Ureter (tissue), 1 donor: ENCODE measurements at regions not wholly inside any gene's neighbourhood (a gene's known extent, or its start where the extent isn't known, plus 50 kb on each side); places are given as distances from the start of the nearest gene placed in this dataset.

Experiments
- DNase-seq: peaks from one replicate; pipeline ENCODE4 v3.0.0-alpha.2; 2020; ENCODE audit warnings: low spot score
- donor health status: DM: yes; HTN: yes; CAD: no.

DNA sequence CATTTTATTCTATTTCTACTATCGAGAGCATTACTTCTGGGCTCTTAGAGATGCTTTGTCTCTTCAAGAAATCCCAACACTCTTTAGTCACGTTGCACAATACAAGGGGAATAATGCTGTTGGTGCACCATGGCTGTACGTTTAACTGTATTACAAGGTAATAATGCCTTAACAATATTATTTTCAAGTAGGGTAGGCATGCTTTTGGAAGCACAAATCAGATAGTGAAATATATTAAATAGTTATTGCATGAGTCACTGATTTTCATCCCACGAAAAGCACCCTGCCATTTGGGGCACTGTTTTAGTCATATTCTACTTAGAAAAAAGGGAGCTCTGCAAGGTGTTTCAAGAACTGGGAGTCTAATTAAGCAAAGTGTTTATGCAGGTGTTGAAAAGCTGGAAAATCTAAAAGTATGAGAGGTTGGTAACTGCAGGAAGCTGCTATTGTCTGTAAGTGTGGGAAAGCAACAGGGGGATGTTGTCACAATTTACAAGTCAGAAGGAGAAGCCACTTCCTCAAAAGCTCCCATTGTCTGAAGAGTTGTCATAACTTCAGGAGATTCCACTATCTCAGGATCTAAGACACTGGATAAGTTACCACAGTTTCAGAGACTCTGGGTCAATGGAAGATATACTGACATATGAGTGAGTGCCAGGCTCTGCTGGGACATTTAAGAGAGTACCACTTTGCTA is 218.2 kb downstream of the JRKL start:
- DNase-seq: no peak

DNA sequence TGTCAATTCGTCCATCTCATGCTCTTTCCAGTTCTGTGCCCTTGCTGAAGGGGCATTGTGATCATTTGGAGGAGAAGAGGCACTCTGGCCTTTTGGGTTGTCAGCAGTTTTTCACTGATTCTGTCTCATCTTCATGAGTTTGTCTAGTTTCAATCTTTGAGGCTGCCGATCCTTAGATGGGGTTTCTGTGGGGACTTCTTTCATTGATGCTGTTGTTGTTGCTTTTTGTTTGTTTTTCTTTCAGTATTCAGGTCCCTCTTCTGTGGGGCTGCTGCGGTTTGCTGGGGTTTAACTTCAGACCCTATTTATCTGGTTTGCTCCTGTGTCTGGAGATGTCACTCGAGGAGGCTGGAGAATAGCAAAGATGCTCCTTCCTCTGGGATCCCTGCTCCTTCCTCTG is 224.3 kb downstream of the JRKL start:
- no peak for DNase-seq

DNA sequence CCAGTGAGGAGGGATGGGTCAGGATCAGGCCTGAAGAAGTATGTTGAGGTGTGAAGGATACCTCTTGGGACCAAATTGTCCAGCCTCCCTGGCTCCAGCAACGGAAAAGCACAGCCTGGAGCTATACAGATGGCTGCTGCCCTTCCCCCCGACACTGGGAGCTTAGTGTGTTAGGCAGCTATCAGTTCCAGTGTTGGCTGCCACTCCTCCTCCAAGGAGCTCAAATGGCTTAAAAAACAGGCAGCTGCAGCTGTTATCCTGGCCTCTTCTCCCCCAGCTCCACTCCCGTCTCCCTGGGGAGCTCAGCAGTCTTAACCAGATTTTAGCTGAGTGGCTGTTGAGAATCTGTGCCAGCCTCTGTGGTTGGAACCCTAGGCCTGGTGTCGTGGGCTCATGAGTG is 225.0 kb downstream of the JRKL start:
- DNase-seq: no peak

DNA sequence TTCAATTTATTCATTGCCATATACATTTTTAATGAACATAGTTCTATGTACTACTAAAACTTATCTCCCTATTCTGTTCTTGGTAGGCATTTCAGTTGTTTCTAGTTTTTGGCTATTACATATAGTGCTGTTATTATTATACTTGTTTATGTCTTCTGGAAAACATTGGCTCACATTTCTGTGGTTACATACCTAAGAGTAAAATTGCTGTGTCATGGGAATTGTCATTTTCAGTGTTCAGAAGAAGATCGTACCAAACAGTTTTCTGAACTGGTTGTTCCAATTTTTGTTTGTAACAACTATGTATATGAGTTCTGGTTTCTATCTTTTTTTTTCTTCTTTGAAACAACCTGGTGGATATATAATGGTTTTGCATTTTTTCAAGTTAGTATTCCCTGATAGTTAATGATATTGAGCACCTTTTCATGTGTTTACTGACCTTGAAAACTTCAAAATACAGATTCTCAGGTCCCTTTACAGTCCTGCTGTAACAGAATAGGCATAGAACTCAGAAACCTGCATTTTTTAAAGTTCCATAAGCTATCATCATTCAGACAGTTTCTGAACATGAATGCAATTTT is 230.7 kb downstream of the JRKL start:
- DNase-seq: no peak

DNA sequence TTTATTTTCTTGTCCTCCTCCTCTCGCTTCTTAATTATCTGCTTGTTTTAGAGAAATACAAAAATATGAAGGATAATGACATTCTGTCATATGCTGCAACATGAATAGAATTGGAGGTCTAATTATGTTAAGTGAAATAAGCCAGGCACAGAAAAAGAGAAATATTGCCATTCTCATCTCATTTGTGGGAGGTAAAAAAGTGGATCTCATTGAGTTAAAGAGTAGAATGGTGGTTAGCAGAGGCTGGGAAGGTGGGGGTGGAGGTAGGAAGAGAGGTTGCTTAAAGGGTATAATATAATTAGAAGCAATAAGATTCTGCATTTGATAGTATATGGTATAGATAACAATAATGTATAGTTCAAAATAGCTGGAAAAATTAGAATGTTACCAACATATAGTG is 231.3 kb downstream of the JRKL start:
- no peak for DNase-seq

DNA sequence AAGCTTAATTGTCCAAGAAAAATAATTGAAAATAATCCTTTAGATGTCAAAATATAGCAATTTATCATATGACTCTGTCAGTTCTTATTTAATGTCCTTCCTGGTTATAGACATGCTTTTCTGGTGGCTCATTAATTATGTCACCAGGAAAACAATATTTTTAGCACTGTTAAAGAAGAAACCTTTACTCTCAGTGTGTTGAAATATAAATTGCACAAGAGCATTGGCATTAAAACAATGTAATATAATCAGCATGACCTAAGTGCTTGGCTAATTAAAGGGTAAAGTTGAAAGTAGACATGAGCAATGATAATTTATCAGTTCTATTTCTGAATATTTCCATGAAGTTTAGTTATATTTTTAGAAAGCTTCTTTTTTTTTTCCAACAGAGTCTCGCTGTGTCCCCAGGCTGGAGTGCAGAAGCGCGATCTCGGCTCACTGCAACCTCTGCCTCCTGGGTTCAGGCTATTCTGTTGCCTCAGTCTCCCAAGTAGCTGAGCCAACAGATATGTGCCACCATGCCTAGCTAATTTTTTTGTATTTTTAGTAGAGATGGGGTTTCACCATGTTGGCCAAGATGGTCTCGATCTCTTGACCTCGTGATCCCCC is 232.3 kb downstream of the JRKL start:
- no peak for DNase-seq

DNA sequence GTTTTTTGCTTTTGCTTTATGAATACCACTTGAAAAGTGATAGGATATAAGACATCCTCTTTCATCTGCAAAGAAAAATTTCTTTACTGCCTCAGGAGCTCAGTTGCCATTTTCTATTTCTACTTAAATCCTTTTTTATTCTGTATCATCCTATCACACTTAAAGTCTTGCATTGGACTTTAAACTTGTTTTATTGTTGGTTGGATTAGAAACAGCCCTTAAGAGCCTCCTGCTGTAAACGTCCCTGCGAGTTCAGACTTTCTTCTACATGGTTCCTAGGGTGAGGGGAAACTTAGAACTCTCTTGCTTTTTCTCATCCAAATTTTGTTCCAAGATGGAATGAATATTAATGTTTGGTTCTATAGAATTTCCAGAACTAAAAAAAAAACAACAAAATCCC is 234.3 kb downstream of the JRKL start:
- no peak for DNase-seq

DNA sequence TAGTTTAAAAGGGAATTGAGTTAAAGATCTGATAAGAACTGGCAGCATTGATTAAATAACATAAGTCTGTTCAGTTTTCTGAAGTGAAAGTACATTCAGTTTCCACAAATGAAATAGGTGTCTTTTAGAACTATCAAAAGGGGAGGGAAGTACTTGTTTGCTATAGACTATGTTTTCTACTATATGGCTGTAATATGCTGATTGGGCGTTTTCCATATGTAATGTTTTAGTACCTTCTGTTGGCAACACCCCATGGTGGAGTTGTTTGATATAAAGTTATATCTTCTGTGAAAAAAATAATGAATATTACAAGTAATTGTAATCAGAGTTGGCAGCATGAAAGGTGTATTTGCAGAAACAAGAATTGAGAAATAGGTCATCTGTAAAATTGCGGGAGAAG is 237.6 kb downstream of the JRKL start:
- no peak for DNase-seq

DNA sequence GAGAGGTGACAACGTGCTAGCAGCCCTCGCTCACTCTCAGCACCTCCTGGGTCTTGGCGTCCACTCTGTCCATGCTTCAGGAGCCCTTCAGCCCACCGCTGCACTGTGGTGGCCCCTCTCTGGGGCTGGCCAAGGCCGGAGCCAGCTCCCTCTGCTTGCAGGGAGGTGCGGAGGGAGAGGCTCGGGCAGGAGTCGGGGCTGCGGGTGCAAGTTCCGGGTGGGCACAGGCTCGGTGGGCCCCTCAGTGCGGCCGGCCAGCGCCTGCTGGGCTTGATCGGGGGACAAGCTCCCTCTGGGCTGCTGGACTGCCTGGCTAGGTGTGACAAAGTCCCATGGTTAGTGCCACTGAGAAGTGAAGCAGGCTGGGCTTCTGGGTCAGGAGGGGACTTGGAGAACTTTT is 245.8 kb downstream of the JRKL start:
- DNase-seq: no peak

DNA sequence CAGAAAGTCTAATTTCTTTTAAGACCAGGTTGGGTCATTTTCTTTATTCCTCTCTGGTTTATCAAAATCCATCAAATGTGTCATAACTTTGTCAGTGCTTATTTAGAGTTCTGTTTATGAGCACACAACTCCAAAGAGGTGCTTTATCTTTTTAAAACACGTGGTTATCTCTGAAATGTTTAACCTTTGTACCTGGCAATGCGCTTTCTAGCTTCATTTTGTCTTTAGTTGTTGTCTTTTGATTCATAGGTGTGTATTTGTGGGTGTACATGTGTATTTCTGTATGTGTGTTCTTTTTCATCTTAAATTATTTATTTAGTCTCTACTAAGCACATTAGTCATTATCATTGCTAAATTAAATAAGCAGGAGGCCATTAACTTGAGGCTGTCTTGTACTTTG is 251.4 kb downstream of the JRKL start:
- DNase-seq: no peak

DNA sequence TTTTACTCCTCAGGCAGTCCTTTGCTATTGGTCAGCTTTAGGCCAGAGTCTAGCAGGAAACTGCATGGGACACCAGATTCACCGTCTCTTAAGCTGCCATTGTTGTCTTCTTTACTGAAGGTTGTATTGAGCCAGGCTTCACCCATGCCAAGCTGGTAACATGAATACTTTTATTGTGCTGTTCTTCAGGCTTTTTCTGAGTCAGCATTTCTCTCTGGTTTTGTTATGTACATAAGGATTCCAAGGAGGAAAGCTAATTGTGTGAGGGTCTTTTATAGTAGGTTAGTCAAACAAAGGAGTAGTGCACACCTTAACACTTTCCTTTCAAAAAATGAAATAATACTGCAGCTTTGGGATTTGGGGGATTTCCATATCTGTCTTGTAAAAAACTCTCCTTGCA is 252.8 kb downstream of the JRKL start:
- no peak for DNase-seq

DNA sequence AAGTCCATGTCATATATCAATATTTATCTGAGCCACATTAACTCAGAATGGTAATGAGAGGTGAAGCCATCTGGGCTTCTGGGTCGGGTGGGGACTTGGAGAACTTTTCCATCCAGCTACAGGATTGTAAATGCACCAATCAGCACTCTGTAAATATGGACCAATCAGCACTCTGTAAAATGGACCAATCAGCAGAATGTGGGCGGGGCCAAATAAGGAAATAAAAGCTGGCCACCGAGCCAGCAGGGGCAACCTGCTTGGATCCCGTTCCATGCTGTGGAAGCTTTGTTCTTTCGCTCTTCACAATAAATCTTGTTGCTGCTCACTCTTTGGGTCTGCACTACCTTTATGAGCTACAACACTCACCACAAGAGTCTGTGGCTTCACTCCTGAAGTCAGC is 253.4 kb downstream of the JRKL start:
- DNase-seq: no peak

DNA sequence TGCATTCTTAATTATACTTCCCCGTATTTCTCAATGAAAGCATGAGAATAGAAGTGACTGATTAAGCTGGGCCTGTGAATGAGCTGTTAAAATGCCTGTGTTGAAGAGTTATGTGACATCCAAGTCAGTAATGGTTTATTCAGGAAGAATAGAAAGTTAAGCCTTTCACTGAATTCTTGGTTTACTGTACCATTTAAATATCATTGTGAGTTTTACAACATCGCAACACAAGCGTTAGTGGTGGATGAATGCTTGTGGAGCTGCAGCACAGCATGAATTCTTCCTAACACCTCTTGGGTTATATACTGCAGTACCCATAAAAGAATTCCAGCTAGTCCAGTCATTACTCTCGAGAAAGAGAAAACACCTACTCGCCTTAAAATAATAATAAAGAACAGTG is 257.8 kb downstream of the JRKL start:
- no peak for DNase-seq

DNA sequence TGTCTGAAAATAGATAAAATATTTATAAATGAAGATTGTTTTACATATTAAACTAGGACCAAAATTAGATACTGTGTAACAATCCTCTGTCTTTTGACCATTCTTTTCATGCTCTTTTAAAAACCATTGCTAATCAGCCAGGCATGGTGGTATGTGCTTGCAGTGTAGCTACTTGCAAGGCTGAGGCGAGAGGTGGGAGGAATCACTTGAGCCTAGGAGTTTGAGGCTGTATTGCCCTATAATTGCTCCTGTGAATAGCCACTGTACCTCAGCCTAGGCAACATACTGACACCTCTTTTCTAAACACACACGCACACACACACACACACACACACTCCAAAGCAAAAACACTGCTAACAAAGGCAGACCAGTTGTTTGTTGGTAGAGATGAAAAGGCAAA is 259.2 kb downstream of the JRKL start:
- DNase-seq: no peak

DNA sequence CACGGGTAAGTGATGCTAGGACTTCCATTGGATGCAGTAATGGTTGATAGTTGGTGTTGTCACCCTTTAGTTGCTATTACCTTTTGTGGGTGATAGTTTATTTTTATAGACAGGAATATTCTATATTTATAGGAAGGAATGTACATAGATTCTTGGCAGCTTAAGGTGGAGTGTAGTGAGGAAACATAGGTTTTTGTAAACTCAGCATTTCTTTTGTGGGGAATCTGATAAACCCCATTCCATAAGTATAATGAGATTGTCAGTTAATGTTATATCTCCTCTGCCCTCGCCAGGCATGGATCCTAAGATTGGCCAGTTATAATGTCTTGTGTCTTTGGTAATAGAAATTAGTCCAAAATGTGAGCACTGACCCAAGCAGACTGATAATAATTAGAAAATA is 262.7 kb downstream of the JRKL start:
- DNase-seq: no peak

DNA sequence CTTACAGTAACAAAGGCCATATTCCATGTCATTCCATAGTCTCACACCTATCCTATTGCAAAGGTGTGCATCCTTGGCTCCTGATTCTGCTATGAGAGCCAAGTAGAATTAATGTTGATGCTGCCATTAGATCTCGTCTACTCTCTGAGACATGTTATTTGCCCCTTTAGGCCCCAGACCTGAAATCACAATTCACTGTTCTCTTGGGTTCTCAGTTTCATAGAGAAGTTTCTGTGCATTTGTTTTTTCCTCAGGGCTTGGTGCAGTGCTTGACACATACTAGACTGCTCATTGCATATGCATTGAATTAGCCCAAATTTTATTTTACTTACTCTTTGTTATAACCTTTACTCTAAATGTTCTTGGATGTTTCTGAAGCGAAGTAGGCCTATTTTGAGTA is 265.7 kb downstream of the JRKL start:
- DNase-seq: no peak

DNA sequence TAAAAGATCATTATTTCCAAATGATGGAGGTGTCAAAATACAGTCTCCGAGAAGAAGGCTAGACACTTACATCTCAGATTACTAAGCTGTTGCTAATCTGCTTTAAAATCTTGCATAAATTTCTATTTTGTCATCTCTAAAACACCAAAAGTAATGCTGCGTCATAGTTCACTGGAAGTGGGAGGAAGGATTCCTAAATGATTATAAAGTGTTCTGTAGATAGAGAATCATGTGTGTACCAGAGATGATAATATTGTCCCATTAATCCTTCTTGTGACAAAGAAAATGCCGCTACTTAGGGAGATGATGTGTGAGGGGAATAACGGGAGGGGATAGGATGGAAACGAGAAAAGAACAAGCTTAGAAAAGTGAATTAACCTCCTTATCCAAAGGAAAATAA is 268.6 kb downstream of the JRKL start:
- DNase-seq: no peak

DNA sequence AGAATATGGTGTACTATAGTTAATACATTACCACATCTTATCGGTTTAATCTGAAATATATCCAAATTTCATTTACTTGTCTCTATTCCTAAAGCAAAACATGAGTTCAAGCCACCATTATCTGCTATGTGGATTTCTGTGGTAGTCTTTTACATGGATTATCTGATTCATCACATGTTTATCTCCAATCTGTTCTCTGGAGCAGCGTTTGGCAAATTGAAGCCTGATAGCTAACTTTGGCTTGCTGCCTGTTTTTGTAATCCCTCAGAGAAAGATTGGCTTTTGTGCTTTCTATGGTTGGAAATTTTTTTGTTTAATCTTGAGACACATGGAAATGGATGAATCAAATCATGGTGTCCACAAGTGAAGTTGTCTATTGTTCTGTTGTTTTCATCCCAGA is 274.3 kb downstream of the JRKL start:
- DNase-seq: no peak

DNA sequence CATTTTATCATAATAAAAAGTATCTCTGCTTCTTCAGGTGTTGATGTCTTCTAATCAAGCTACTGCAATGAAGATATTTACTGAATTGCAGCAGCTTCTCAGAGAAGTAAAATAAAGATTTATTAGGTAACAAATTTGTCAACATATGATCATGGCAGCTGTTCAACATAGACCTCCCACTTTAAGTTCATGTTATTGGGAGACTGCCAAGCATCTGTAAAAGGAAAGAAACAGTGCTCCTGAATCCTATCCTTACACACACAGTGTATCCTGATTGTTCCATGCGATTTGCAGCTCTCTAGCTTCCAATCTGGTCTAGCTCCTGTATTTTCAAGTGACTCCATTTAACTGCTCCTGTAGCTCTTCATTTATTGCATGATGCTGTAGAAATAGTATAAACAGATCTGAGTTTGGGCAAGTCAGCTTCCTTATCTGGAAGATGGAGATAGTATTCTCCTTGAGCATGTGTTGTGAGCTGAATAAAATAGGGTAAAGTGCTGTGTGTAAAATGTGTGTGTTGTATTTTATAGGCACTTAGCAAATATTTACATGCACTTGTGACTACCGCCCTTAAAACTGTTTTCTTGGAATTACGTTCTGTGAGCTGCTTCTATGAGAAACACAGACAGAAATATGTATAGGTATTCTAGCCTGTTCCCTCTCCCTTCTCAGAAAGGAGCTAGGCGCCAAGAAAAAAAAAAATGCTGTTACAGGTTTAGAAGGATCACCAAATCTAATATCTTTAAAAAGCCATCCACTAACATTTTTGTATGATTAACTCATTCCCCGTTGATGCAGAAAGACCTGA is 290.6 kb downstream of the JRKL start:
- DNase-seq: no peak

DNA sequence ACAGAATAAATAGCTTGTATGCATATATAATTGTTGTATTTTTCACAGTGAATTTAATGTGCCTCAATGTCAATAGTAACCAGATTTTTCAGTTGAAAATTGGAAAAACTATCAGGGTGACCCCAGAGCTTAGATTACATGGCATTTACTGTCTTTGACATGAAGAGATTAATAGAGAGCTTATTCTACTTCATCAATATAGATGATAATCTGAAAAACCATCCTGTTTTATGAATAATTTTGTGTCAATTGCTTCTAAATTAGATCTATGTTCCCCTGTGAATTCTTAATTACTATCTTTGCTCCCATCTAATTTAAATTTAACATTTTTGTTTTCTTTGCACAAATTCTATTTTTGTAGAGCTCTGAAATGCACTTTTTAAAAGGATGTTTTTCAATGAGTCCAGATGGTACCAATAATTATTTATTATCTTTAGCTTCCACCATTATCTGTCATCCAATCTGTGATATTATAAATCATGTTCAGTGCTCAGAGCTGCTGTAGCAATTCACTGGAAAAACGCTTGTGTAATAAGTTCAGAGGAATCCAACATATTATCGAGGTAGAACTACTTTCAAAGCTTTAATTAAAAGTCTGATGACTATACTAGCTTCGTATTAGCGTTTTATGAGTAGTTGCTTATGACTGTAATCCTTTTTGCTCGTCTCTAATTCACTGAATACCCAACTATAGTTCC is 291.4 kb downstream of the JRKL start:
- no peak for DNase-seq

DNA sequence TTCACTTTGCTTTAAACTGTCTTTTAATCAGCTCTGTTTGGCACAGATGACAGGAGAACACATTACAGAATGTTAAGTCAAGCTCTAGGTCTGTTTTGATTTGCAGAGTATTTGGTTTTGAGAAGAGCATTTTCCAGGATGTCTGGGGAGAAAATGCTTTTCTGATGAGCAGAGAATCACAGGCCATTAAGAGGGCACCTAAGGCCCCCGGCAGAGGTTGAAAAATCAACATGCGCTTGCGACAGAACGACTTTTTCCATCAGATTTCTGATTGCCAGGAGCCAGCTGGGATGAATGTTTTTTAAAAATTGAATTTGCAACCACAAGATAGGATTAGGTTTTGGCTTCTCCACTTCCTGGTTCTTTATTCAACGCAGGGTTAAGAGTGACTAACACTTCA is 304.5 kb downstream of the JRKL start:
- DNase-seq: no peak

DNA sequence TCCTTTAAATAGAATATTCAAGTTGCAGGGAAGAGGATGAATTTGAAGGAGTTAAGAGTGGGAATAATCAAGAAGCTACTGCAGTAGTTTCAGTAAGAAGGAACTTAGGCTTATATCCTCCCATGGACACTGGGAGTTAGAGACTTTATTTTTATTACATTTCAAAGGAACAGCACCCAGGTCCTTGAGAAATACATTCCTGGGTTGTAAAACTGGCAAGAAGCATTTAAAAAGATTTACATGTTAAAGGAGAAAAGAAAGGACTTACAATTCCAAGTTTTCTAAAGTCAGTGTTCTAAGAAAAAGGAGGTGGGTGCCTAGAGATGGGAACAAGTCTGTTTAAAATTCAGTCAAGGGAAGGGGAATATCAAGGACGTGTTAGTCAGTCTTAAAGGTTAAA is 306.9 kb downstream of the JRKL start:
- no peak for DNase-seq
